Duodenal mucosa (tissue), 2 donors: ENCODE measurements at regions not wholly inside any gene's neighbourhood (a gene's known extent, or its start where the extent isn't known, plus 50 kb on each side); places are given as distances from the start of the nearest gene placed in this dataset.

Source experiments
- H3K27ac ChIP-seq: one replicate; pipeline ENCODE4 v1.7.0; 2013; ENCODE audit warnings: low read depth, low read length
- H3K27me3 ChIP-seq, 2 donors: one replicate each; pipeline ENCODE4 v1.7.0; 2013; ENCODE audit warnings: low read length in 2 of 2, control low read depth in 1 of 2; ENCODE audit not compliant: insufficient read depth in 2 of 2, control insufficient read depth in 1 of 2
- H3K36me3 ChIP-seq, 2 donors: one replicate each; pipeline ENCODE4 v1.7.0; 2013; ENCODE audit warnings: low read length in 2 of 2, control low read depth in 1 of 2; ENCODE audit not compliant: insufficient read depth in 2 of 2, control insufficient read depth in 1 of 2
- H3K4me1 ChIP-seq, 2 donors: one replicate each; pipeline ENCODE4 v1.7.0; 2013; ENCODE audit warnings: low read length in 2 of 2, control low read depth in 1 of 2; ENCODE audit not compliant: insufficient read depth in 2 of 2, control insufficient read depth in 1 of 2
- H3K4me3 ChIP-seq, 2 donors: one replicate each; pipeline ENCODE4 v1.7.0; 2013; ENCODE audit warnings: low read length in 2 of 2, low read depth in 1 of 2
- H3K9ac ChIP-seq, 2 donors: one replicate each; pipeline ENCODE4 v1.7.0; 2013; ENCODE audit warnings: low read length in 2 of 2, low read depth in 1 of 2
- H3K9me3 ChIP-seq, 2 donors: one replicate each; pipeline ENCODE4 v1.7.0; 2013; ENCODE audit warnings: low read length in 2 of 2, control low read depth in 1 of 2; ENCODE audit not compliant: control insufficient read depth in 1 of 2

DNA sequence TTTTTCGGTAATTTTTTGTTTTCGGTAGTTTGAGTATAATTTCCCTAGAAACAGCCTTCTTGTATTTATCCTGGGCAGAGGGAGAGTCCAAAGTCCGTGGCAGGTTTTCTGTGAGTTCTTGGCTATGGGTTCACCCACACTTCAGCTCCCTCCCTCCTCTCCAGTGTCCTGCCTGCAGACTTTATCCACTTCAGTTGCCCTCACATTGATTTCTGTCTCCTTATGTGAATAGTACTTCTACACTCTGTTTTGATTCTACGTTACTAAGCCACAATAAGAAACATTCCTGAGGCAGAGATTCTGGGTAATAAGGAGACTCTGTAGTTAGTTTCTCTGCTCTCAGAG is 868.6 kb downstream of the METTL15 start:
- H3K9ac ChIP-seq = no peak overlapping the region
- H3K4me1 ChIP-seq = no peaks in the 10 kb centered on the region
- no peak overlapping the region for H3K4me3 ChIP-seq
- H3K36me3 ChIP-seq = no peaks in the 10 kb centered on the region
- H3K27ac ChIP-seq = no peak overlapping the region
- no peaks in the 10 kb centered on the region for H3K27me3 ChIP-seq
- H3K9me3 ChIP-seq = no peaks in the 10 kb centered on the region

DNA sequence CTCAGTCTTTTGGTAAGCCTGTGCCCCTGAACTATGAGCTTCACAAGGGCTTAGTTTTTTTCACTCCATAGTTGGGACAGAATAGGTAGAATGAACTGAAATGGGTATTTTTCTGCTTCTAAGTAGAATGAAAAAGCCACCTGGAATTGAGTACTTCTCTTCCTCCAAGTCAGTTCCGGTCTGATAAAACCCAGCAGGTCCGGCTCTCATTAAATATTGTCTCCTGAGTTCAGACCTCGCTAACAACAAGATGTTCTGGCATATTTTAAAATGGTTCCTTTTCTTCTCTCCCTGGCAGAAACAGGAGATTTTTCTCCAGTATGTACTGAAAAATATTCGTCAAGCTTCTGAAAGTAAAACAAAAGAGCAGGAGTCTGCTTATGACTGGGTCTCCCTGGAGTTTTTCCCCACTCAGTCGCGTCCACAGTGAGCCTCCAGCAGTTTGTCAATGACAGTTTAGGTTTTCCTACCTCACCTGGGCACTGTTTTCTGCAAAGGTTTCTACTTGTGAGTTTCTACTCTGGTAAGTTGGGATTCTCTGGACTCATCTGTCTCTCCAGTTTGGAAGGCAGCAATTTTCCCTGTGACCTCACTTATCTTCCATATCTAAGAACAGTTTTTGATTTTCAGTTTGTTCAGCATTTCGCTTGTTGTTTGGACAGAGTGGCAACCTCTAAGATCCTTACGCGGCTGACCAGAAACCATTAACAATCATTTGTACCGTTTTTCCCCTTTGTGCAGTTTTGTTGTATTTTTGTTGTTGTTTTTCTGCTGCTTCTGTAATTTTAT is 868.0 kb downstream of the METTL15 start:
- no peak overlapping the region for H3K4me3 ChIP-seq
- no peaks in the 10 kb centered on the region for H3K27me3 ChIP-seq
- no peak overlapping the region for H3K27ac ChIP-seq
- no peaks in the 10 kb centered on the region for H3K4me1 ChIP-seq
- no peaks in the 10 kb centered on the region for H3K9me3 ChIP-seq
- H3K9ac ChIP-seq = no peak overlapping the region
- no peaks in the 10 kb centered on the region for H3K36me3 ChIP-seq

DNA sequence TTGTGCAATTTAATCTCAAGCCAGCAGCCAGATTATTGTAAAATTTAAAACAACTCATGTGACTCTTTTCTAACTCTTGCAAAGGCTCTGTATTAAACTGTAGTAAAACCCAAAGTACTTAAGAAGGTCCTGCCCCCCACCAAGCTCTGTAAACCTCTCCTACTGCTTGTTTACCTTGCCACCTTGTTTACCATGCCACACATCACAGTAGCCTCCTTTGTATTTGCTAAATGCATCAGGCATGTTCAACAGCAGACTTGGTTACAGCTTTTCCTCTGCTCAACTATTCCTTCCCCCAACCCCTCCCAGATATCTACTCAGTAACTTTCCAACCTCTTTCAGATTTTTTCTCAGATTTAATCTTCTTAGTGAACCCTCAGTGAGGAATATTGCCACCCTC is 861.6 kb downstream of the METTL15 start:
- no peaks in the 10 kb centered on the region for H3K9me3 ChIP-seq
- no peaks in the 10 kb centered on the region for H3K36me3 ChIP-seq
- no peak overlapping the region for H3K9ac ChIP-seq
- H3K27ac ChIP-seq = no peak overlapping the region
- no peaks in the 10 kb centered on the region for H3K27me3 ChIP-seq
- no peaks in the 10 kb centered on the region for H3K4me1 ChIP-seq
- H3K4me3 ChIP-seq = no peak overlapping the region

DNA sequence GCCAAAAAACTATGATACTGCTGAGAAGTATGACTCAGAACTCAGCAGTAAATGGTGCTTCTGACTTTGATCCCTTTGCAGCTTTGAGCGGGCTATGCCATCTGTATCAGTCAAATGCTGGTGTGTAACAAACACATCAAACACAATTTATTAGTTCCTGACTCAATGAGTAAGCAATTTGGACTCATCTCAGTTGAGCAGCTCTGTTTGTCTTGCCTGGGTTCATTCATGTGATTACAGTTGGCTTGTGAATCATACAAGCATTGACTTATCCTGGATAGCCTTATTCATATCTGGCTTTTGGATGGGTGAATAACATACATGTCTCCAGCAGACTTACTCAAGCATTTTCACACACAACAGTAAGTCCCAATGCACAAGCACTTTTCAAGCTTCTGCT is 858.8 kb downstream of the METTL15 start:
- no peaks in the 10 kb centered on the region for H3K36me3 ChIP-seq
- no peaks in the 10 kb centered on the region for H3K9me3 ChIP-seq
- H3K27me3 ChIP-seq = no peaks in the 10 kb centered on the region
- H3K4me1 ChIP-seq = no peaks in the 10 kb centered on the region
- no peak overlapping the region for H3K27ac ChIP-seq
- no peak overlapping the region for H3K9ac ChIP-seq
- H3K4me3 ChIP-seq = no peak overlapping the region

DNA sequence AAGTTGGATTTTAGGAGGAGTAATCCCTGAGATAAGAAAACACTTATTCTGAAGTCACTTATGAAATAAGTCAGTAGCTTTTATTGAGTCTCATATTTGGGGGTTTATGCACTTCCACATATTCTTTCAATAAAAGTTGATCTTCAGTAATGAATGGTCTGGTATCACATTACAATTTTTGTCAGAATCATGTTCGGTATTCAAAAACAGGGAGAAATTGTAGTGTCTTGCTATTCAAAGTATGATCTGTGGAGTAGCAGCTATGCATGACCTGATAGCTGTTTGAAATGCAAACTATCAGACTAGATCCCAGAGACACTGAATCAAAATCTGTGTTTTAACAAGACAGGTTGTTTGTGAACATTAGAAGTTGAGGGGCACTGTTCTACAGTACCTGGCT is 857.6 kb downstream of the METTL15 start:
- H3K27ac ChIP-seq = no peak overlapping the region
- no peaks in the 10 kb centered on the region for H3K36me3 ChIP-seq
- H3K9ac ChIP-seq = no peak overlapping the region
- no peak overlapping the region for H3K4me3 ChIP-seq
- H3K4me1 ChIP-seq = no peaks in the 10 kb centered on the region
- H3K27me3 ChIP-seq = no peaks in the 10 kb centered on the region
- no peaks in the 10 kb centered on the region for H3K9me3 ChIP-seq

DNA sequence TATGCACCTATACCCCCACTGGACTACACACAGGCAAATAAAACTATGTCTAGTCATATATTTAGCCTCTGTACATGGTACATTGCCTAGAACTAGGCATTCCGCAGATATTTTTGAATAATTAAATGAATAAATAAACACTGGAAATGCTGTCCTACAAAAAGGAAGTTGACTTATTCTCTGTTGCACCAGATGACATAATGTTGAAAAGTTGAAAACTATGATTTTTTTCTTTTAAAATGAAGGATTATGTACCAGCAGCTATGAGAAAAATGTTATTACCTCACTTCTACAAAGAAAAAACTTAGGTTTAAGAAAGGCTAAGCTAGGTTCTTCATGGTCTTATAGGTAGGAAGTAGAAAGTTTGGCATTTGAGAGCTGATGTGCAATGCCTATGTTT is 856.6 kb downstream of the METTL15 start:
- Histone ChIP-seq H3K4me1 (no peaks in the 10 kb centered on the region), H3K9me3 (no peaks in the 10 kb centered on the region), H3K9ac (no peak overlapping the region), H3K27me3 (no peaks in the 10 kb centered on the region), H3K27ac (no peak overlapping the region), H3K4me3 (no peak overlapping the region), H3K36me3 (no peaks in the 10 kb centered on the region)

DNA sequence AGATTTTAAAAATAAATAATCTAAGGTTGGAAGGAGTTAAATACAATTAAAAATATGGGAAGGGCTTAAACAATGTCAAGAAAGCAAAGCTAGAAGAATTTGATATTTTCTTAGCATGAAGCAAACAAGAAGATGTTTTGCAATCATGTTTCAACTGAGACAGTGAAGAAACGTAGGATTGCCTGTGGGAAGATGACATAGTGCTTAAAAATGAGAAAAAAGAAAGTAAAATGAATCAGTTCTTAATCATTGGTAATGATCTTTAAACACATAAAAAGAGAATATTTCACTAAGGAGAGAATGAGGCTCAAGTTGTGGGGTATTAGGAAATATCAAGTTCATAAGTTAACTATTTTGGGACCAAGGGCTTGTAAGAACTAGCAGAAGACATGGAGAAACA is 855.0 kb downstream of the METTL15 start:
- Histone ChIP-seq H3K9ac (no peak overlapping the region), H3K4me1 (no peaks in the 10 kb centered on the region), H3K27ac (no peak overlapping the region), H3K36me3 (no peaks in the 10 kb centered on the region), H3K9me3 (no peaks in the 10 kb centered on the region), H3K27me3 (no peaks in the 10 kb centered on the region), H3K4me3 (no peak overlapping the region)

DNA sequence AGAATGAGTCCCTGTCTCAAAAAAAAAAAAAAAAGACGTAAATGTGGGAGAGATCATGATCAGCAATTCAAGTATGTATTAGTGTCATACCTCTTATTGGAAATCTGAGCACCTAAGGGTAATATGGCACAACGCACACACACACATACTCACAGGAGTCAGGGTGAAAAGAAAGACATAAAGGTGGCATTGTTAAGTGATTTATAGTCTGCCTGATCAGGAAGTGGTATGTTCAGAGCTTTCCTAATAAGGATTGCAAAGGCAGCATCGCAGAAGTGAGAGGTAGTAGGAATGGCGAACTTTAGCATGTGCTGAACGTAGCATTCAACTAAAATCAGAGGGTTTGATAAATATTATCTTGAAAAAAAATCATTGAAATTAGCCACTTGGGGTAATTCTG is 854.3 kb downstream of the METTL15 start:
- Histone ChIP-seq H3K9ac (no peak overlapping the region), H3K9me3 (no peaks in the 10 kb centered on the region), H3K4me3 (no peak overlapping the region)

DNA sequence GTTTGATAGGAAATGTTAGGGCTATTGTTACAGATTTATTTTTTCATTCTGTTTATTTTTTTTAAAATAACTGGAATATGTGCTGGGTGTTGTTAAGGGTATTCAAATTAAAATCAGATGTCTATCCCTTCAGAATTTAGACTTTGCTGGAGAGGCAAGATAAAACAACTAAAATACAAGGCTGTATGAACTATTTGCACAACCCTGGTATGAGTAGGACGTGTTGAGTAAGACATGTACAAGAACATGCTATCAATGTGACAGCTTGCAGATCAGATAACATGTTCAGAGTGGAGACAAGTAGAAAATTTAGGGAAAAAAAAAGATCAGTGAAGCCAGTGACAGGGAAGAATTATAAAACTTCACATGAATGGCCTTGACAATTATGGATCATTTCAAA is 853.5 kb downstream of the METTL15 start:
- Histone ChIP-seq H3K4me1 (no peaks in the 10 kb centered on the region), H3K9me3 (no peaks in the 10 kb centered on the region), H3K27ac (no peak overlapping the region), H3K9ac (no peak overlapping the region), H3K4me3 (no peak overlapping the region), H3K36me3 (no peaks in the 10 kb centered on the region), H3K27me3 (no peaks in the 10 kb centered on the region)

More for the DNA sequence above, 854.3 kb downstream of the METTL15 start:
- Histone ChIP-seq H3K27ac (no peak overlapping the region), H3K36me3 (no peaks in the 10 kb centered on the region), H3K27me3 (no peaks in the 10 kb centered on the region), H3K4me1 (no peaks in the 10 kb centered on the region)

DNA sequence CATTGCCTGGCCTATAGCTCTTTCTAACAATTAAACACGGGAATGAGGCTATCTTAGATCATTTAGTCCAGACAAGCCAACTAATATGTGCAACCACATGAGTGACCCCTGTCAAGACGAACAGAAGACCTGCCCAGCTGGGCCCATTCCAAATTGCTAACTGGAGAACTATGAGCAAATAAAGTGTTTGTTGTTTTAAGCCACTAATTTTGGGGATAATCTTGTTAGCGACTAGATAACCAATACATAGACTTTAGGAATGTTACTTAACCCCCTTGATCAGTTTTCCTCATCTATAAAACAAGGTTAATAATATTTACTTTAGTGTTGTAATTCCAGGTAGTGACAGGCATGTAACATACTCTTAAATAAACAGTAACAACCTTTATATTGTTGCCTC is 848.3 kb downstream of the METTL15 start:
- H3K4me1 ChIP-seq = no peaks in the 10 kb centered on the region
- no peaks in the 10 kb centered on the region for H3K36me3 ChIP-seq
- no peak overlapping the region for H3K4me3 ChIP-seq
- H3K9ac ChIP-seq = no peak overlapping the region
- no peak overlapping the region for H3K27ac ChIP-seq
- H3K9me3 ChIP-seq = no peaks in the 10 kb centered on the region
- H3K27me3 ChIP-seq = no peaks in the 10 kb centered on the region

DNA sequence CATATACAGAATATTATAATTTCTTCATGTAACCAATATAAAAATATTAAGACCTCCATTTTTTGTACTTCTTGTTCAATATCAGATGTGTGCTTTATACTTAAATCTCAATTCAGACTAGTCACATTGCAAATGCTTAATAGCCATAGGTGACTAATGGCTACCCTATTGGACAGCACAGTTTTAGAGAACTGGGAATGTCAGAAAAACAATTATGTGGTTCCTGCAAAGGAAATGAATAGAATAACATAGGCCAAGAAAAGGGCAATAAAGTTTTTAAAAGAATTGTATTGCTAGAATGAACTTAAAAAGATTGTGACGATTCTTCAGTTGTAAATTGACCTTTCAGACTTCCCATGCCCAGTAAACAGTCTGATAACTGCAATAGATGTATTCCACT is 843.0 kb downstream of the METTL15 start:
- H3K9me3 ChIP-seq = no peaks in the 10 kb centered on the region
- H3K27me3 ChIP-seq = no peaks in the 10 kb centered on the region
- H3K4me1 ChIP-seq = no peaks in the 10 kb centered on the region
- H3K9ac ChIP-seq = no peak overlapping the region
- no peaks in the 10 kb centered on the region for H3K36me3 ChIP-seq
- no peak overlapping the region for H3K27ac ChIP-seq
- H3K4me3 ChIP-seq = no peak overlapping the region
